HepG2 (cell line): ENCODE measurements at regions not wholly inside any gene's neighbourhood (a gene's known extent, or its start where the extent isn't known, plus 50 kb on each side); places are given as distances from the start of the nearest gene placed in this dataset.

Experiments used
- ATAC-seq: fragments of 200-7000 bp; cut with Tn5 transposase; 3 replicates; pipeline ENCODE4 v1.9.1; 2020; ENCODE audit warnings: mild to moderate bottlenecking, moderate library complexity
- BruUV-seq: library from RNA; stranded (reverse); fragments of 400-500 nt; replicated peaks from 2 replicates; lab custom pipeline; 2021; lab: Mats Ljungman, UMichigan
- CTCF ChIA-PET: fragments of 300-600 bp; formaldehyde crosslinking; extraction: SDS; loops from one replicate; lab custom pipeline; 2021; ENCODE audit warnings: low total read pairs, inconsistent platforms, low intra/inter-chr PET ratio; lab: Yijun Ruan, JAX
- POLR2A ChIA-PET: fragments of 350-600 bp; sonication (Branson Sonifier 250); formaldehyde crosslinking; loops from one replicate; lab custom pipeline; 2020; ENCODE audit warnings: antibody characterized with exemption, inconsistent platforms; lab: Yijun Ruan, JAX
- DNase-seq: peaks from one replicate; pipeline ENCODE4 v3.0.0-alpha.2; 2015; ENCODE audit warnings: low spot score
- FAIRE-seq: peaks from 3 replicates; lab custom pipeline; 2011; peaks lifted over from hg19 to GRCh38; lab: Jason Lieb, UNC
- H2AFZ ChIP-seq: one replicate; pipeline ENCODE4 v1.6.1; 2011; ENCODE audit warnings: low read length, inconsistent platforms
- H3K27ac ChIP-seq: fragments of 300-600 bp; 3 replicates; pipeline ENCODE4 v1.8.0; 2011; ENCODE audit warnings: mixed run types, mild to moderate bottlenecking, mixed read lengths, low read length, inconsistent platforms; ENCODE audit not compliant: insufficient read depth; ENCODE audit errors: extremely low read length
- H3K27me3 ChIP-seq, 2 experiments: fragments of 200-600 bp in 1 of 2; 2 replicates in 1 of 2; 3 replicates in 1 of 2; pipeline versions ENCODE4 v1.6.0 to v1.8.0; 2011; ENCODE audit warnings: low read length in 2 of 2, mild to moderate bottlenecking in 2 of 2, moderate library complexity in 2 of 2, inconsistent platforms in 1 of 2; ENCODE audit not compliant: insufficient read depth in 2 of 2, control insufficient read depth in 1 of 2
- H3K36me3 ChIP-seq, 2 experiments: fragments of 200-600 bp in 1 of 2; replicated peaks in 1 of 2; 2 replicates in 1 of 2; 3 replicates in 1 of 2; pipeline versions ENCODE4 v1.5.1 to v1.8.0; 2011; ENCODE audit warnings: low read length in 2 of 2, inconsistent platforms in 1 of 2; ENCODE audit not compliant: insufficient read depth in 2 of 2, control insufficient read depth in 1 of 2
- H3K4me1 ChIP-seq: 2 replicates; pipeline ENCODE4 v1.5.1; 2012; ENCODE audit warnings: low read length, inconsistent platforms; ENCODE audit not compliant: insufficient read depth
- H3K4me2 ChIP-seq: 2 replicates; pipeline ENCODE4 v1.6.0; 2011; ENCODE audit warnings: low read depth, low read length, inconsistent platforms
- H3K4me3 ChIP-seq, 3 experiments: fragments of 200-600 bp in 1 of 3; sonication (generic), shearing (Covaris generic) in 1 of 3; replicated peaks in 1 of 3; 2 replicates each; pipeline ENCODE4 v1.5.1; 2011 to 2016; ENCODE audit warnings: low read length in 3 of 3, inconsistent platforms in 2 of 3, low read depth in 2 of 3, mild to moderate bottlenecking in 2 of 3, control low read depth in 1 of 3, mixed read lengths in 1 of 3; ENCODE audit not compliant: insufficient read depth in 1 of 3
- H3K79me2 ChIP-seq: one replicate; pipeline ENCODE4 v1.6.1; 2011; ENCODE audit warnings: low read length, inconsistent platforms; ENCODE audit not compliant: insufficient read depth
- H3K9ac ChIP-seq: 2 replicates; pipeline ENCODE4 v1.6.0; 2011; ENCODE audit warnings: mild to moderate bottlenecking, low read depth, low read length, inconsistent platforms; ENCODE audit not compliant: insufficient read depth
- H3K9me3 ChIP-seq: 2 replicates; pipeline ENCODE4 v1.5.1; 2012; ENCODE audit warnings: mild to moderate bottlenecking, low read length
- H4K20me1 ChIP-seq: 2 replicates; pipeline ENCODE4 v1.6.0; 2011; ENCODE audit warnings: inconsistent platforms, mild to moderate bottlenecking, low read length, moderate library complexity; ENCODE audit not compliant: insufficient read depth
- ELF3 ChIP-seq: IDR thresholded peaks from 2 replicates; pipeline ENCODE4 v1.6.1; 2016; ENCODE audit warnings: missing genetic modification reagents, missing compliant biosample characterization
- FOXK2 ChIP-seq: fragments of 450-650 bp; IDR thresholded peaks from 2 replicates; pipeline ENCODE4 v1.6.1; 2016
- HOXD1 ChIP-seq: sonication (generic); formaldehyde crosslinking; IDR thresholded peaks from 2 replicates; pipeline ENCODE4 v1.5.0; 2020; ENCODE audit warnings: missing genetic modification reagents
- TAF1 ChIP-seq: sonication (generic); formaldehyde crosslinking; IDR thresholded peaks from 2 replicates; pipeline ENCODE4 v1.4.0; 2020; ENCODE audit warnings: missing genetic modification reagents
- ZNF407 ChIP-seq: sonication (generic); formaldehyde crosslinking; IDR thresholded peaks from one replicate; pipeline ENCODE4 v1.5.1; 2020; ENCODE audit warnings: mild to moderate bottlenecking, missing genetic modification reagents; ENCODE audit errors: not compliant biosample characterization
- ZNF629 ChIP-seq: sonication (generic); formaldehyde crosslinking; conservative IDR thresholded peaks from 2 replicates; pipeline ENCODE4 v1.5.0; 2020; ENCODE audit warnings: missing genetic modification reagents
- ZNF710 ChIP-seq: sonication (generic); formaldehyde crosslinking; IDR thresholded peaks from 2 replicates; pipeline ENCODE4 v1.5.0; 2020; ENCODE audit warnings: mild to moderate bottlenecking, missing genetic modification reagents, borderline replicate concordance
- WGBS: methylation state at CpG from one replicate; pipeline ENCODE4 v1.1.6; 2017; ENCODE audit warnings: low lambda C conversion rate; 5-methylcytosine and 5-hydroxymethylcytosine counted together
- in situ Hi-C: cut with HindIII; loops from 2 replicates; pipeline ENCODE4 v1.10.0; 2017; ENCODE audit warnings: low pct_unique_long_range_greater_than_20kb; ENCODE audit not compliant: extremely low pct_ligation_motif_present
- intact Hi-C: fragments of 100-400 bp; cut with micrococcal nuclease; formaldehyde crosslinking; loops from one replicate; pipeline ENCODE4 v1.10.0; 2022; ENCODE audit not compliant: unreplicated experiment
- TF ChIP-seq, protein P1 (sequence below): sonication (generic); formaldehyde crosslinking; IDR thresholded peaks from 2 replicates; pipeline ENCODE4 v1.4.0; 2020; ENCODE audit warnings: missing genetic modification reagents

GRCh38 chrX:39741904-39742303 is 355.9 kb downstream of the BCOR start:
- H3K4me3 ChIP-seq: no peak overlapping the region
- ChIA-PET CTCF (no interaction called here), POLR2A (no interaction called here)
- no peak overlapping the region for H2AFZ ChIP-seq
- intact Hi-C loops: no loop called here
- FAIRE-seq (no peak), DNase-seq (no peak), ATAC-seq (no peak)
- H3K9me3 ChIP-seq: no peaks in the 10 kb centered on the region
- H3K4me2 ChIP-seq: no peak overlapping the region
- 89% methylated on average over 1 of the region's 3 CpGs for WGBS
- no peak overlapping the region for H3K27ac ChIP-seq
- BruUV-seq: no TSS peak
- H3K9ac ChIP-seq: no peak overlapping the region
- no peaks in the 10 kb centered on the region for H3K4me1 ChIP-seq
- H3K27me3 ChIP-seq: no peaks in the 10 kb centered on the region
- in situ Hi-C loops: no loop called here
- H3K79me2 ChIP-seq: no peaks in the 10 kb centered on the region
- no peaks in the 10 kb centered on the region for H3K36me3 ChIP-seq
- H4K20me1 ChIP-seq: no peaks in the 10 kb centered on the region
- TF ChIP-seq ZNF710 (CRISPR knock-in tag) (no peak), HOXD1 (CRISPR knock-in tag) (no peak), FOXK2 (no peak), ZNF629 (CRISPR knock-in tag) (no peak), ZNF407 (CRISPR knock-in tag) (no peak), TAF1 (CRISPR knock-in tag) (no peak), ELF3 (no peak)
- TF ChIP-seq, protein P1, sequence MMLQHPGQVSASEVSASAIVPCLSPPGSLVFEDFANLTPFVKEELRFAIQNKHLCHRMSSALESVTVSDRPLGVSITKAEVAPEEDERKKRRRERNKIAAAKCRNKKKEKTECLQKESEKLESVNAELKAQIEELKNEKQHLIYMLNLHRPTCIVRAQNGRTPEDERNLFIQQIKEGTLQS (CRISPR knock-in tag): no peak
